HepG2 (cell line): ENCODE measurements at regions not wholly inside any gene's neighbourhood (a gene's known extent, or its start where the extent isn't known, plus 50 kb on each side); places are given as distances from the start of the nearest gene placed in this dataset.
A peak's percentile ranks its signal among the peaks of the same experiment; 100 is the strongest.

Source experiments
- ARID2 ChIP-seq: sonication (generic); formaldehyde crosslinking; IDR thresholded peaks from 2 replicates; pipeline ENCODE4 v1.8.1; 2022; ENCODE audit warnings: mild to moderate bottlenecking, missing genetic modification reagents, borderline replicate concordance
- ELF3 ChIP-seq: IDR thresholded peaks from 2 replicates; pipeline ENCODE4 v1.6.1; 2016; ENCODE audit warnings: missing genetic modification reagents, missing compliant biosample characterization
- GZF1 ChIP-seq: sonication (generic); formaldehyde crosslinking; IDR thresholded peaks from 2 replicates; pipeline ENCODE4 v1.5.1; 2020; ENCODE audit warnings: mild to moderate bottlenecking, missing genetic modification reagents
- HMGXB4 ChIP-seq, 2 experiments: sonication (generic) in 1 of 2; formaldehyde crosslinking in 1 of 2; IDR thresholded peaks; 2 replicates each; pipeline versions ENCODE4 v1.4.0 to v1.6.1; 2018 to 2020; ENCODE audit warnings: missing genetic modification reagents in 2 of 2, borderline replicate concordance in 1 of 2, low read depth in 1 of 2, mild to moderate bottlenecking in 1 of 2, missing biosample characterization in 1 of 2
- HOXA5 ChIP-seq: sonication (generic); formaldehyde crosslinking; IDR thresholded peaks from 2 replicates; pipeline ENCODE4 v1.4.0; 2020; ENCODE audit warnings: missing genetic modification reagents
- NFKBIZ ChIP-seq: IDR thresholded peaks from 2 replicates; pipeline ENCODE4 v1.6.1; 2018; ENCODE audit warnings: missing genetic modification reagents, missing compliant biosample characterization
- REL ChIP-seq: sonication (generic); formaldehyde crosslinking; conservative IDR thresholded peaks from 2 replicates; pipeline ENCODE4 v1.8.0; 2022; ENCODE audit warnings: mild to moderate bottlenecking, missing genetic modification reagents, moderate library complexity
- SMYD3 ChIP-seq: sonication (generic); formaldehyde crosslinking; IDR thresholded peaks from 2 replicates; pipeline ENCODE4 v1.8.1; 2023; ENCODE audit warnings: mild to moderate bottlenecking, missing genetic modification reagents
- ZNF44 ChIP-seq: sonication (generic); formaldehyde crosslinking; IDR thresholded peaks from 2 replicates; pipeline ENCODE4 v1.5.1; 2020; ENCODE audit warnings: mild to moderate bottlenecking, missing genetic modification reagents
- ZNF747 ChIP-seq: sonication (generic); formaldehyde crosslinking; IDR thresholded peaks from 2 replicates; pipeline ENCODE4 v1.8.1; 2023; ENCODE audit warnings: missing genetic modification reagents, mild to moderate bottlenecking, borderline replicate concordance
- ZNF768 ChIP-seq: sonication (generic); formaldehyde crosslinking; IDR thresholded peaks from 2 replicates; pipeline ENCODE4 v1.4.0; 2020; ENCODE audit warnings: missing genetic modification reagents
- ZSCAN9 ChIP-seq: IDR thresholded peaks from 2 replicates; pipeline ENCODE4 v1.6.1; 2016; ENCODE audit warnings: borderline replicate concordance
- TF ChIP-seq, protein P1 (sequence below): sonication (generic); formaldehyde crosslinking; IDR thresholded peaks from 2 replicates; pipeline ENCODE4 v1.5.0; 2020; ENCODE audit warnings: mild to moderate bottlenecking, missing genetic modification reagents, borderline replicate concordance

GRCh38 chr22:26756675-26757293, 99.4 kb downstream of the MIAT start (continued):
- TF ChIP-seq ZNF44 (CRISPR knock-in tag): no peak
- TF ChIP-seq REL (CRISPR knock-in tag): no peak
- TF ChIP-seq NFKBIZ (CRISPR knock-in tag): no peak
- TF ChIP-seq SMYD3 (CRISPR knock-in tag): no peak
- TF ChIP-seq ZNF768 (CRISPR knock-in tag): peak; percentile 25; the same call in 1 of the 2 replicates
- no peak for TF ChIP-seq HOXA5 (CRISPR knock-in tag)
- TF ChIP-seq ELF3 (CRISPR knock-in tag): no peak
- no peak for TF ChIP-seq GZF1
- TF ChIP-seq HMGXB4 (CRISPR knock-in tag; IDR thresholded peaks at IDR 0.05; ENCODE audit: borderline replicate concordance in 1 of 2, low read depth in 1 of 2): no peak
- no peak for TF ChIP-seq ZNF747 (CRISPR knock-in tag)
- TF ChIP-seq ARID2 (CRISPR knock-in tag): no peak
- TF ChIP-seq, protein P1, sequence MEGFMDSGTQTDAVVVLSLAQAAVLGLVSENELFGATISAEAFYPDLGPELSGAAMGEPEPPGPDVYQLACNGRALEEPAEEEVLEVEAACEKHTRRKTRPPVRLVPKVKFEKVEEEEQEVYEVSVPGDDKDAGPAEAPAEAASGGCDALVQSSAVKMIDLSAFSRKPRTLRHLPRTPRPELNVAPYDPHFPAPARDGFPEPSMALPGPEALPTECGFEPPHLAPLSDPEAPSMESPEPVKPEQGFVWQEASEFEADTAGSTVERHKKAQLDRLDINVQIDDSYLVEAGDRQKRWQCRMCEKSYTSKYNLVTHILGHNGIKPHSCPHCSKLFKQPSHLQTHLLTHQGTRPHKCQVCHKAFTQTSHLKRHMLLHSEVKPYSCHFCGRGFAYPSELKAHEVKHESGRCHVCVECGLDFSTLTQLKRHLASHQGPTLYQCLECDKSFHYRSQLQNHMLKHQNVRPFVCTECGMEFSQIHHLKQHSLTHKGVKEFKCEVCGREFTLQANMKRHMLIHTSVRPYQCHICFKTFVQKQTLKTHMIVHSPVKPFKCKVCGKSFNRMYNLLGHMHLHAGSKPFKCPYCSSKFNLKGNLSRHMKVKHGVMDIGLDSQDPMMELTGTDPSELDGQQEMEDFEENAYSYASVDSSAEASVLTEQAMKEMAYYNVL (CRISPR knock-in tag): no peak
- no peak for TF ChIP-seq ZSCAN9 (CRISPR knock-in tag)
